Renal cortical epithelial cell (primary cell): ENCODE measurements at regions not wholly inside any gene's neighbourhood (a gene's known extent, or its start where the extent isn't known, plus 50 kb on each side); places are given as distances from the start of the nearest gene placed in this dataset.

Experiments
- DNase-seq: peaks from one replicate; pipeline ENCODE4 v3.0.0-alpha.2; 2011; ENCODE audit warnings: low read depth

- DNase-seq = no peak
Observed at GRCh38 chr6:3643921-3644738, 107.4 kb downstream of the PXDC1 start.

GRCh38 chr6:3640868-3641267 is 110.6 kb downstream of the PXDC1 start:
- DNase-seq = no peak

- no peak for DNase-seq
Observed at GRCh38 chr6:3638662-3639061, 112.9 kb downstream of the PXDC1 start.

- no peak for DNase-seq
Observed at GRCh38 chr6:3636060-3636459, 115.5 kb downstream of the PXDC1 start.

- no peak for DNase-seq
Observed at GRCh38 chr6:3635482-3635881, 116.0 kb downstream of the PXDC1 start.

- DNase-seq = no peak
Observed at GRCh38 chr6:3634280-3634816, 117.2 kb downstream of the PXDC1 start.

- DNase-seq = no peak
Observed at GRCh38 chr6:3633711-3634110, 117.8 kb downstream of the PXDC1 start.

GRCh38 chr6:3631877-3632276 is 119.6 kb downstream of the PXDC1 start:
- DNase-seq = no peak

- DNase-seq = no peak
Observed at GRCh38 chr6:3631186-3631585, 120.3 kb downstream of the PXDC1 start.

- DNase-seq = no peak
Observed at GRCh38 chr6:3630258-3630835, 121.2 kb downstream of the PXDC1 start.

- DNase-seq = no peak
Observed at GRCh38 chr6:3627956-3628835, 123.3 kb downstream of the PXDC1 start.

GRCh38 chr6:3627501-3627900 is 124.0 kb downstream of the PXDC1 start:
- DNase-seq = no peak

- DNase-seq = no peak
Observed at GRCh38 chr6:3625980-3626563, 125.4 kb downstream of the PXDC1 start.

GRCh38 chr6:3625149-3625979 is 126.1 kb downstream of the PXDC1 start:
- no peak for DNase-seq

GRCh38 chr6:3624250-3625136 is 127.0 kb downstream of the PXDC1 start:
- DNase-seq = no peak

GRCh38 chr6:3623451-3624249 is 127.9 kb downstream of the PXDC1 start:
- no peak for DNase-seq

- no peak for DNase-seq
Observed at GRCh38 chr6:3621411-3621810, 130.1 kb downstream of the PXDC1 start.

GRCh38 chr6:3620937-3621336 is 130.6 kb downstream of the PXDC1 start:
- DNase-seq = no peak

- no peak for DNase-seq
Observed at GRCh38 chr6:3620389-3620788, 131.1 kb downstream of the PXDC1 start.
